A549 (cell line): ENCODE measurements at regions not wholly inside any gene's neighbourhood (a gene's known extent, or its start where the extent isn't known, plus 50 kb on each side); places are given as distances from the start of the nearest gene placed in this dataset.

Source experiments
- CHD4 ChIP-seq: fragments of 200-600 bp; sonication (generic); IDR thresholded peaks from 2 replicates; pipeline ENCODE4 v1.6.1; 2016; ENCODE audit warnings: antibody characterized with exemption, mild to moderate bottlenecking, borderline replicate concordance
- POLR2A ChIP-seq: IDR thresholded peaks from 2 replicates; pipeline ENCODE4 v1.6.1; 2012; ENCODE audit warnings: mild to moderate bottlenecking, low read length
- TF ChIP-seq, protein P1 (sequence below): fragments of >200 bp; sonication (Bioruptor Twin); formaldehyde crosslinking; IDR thresholded peaks from 3 replicates; pipeline ENCODE4 v1.6.1; 2016

GRCh38 chr1:17891205-17892110 lies 136.3 kb downstream of the ACTL8 start:
- TF ChIP-seq CHD4 (no peak), POLR2A (no peak)
- TF ChIP-seq, protein P1, sequence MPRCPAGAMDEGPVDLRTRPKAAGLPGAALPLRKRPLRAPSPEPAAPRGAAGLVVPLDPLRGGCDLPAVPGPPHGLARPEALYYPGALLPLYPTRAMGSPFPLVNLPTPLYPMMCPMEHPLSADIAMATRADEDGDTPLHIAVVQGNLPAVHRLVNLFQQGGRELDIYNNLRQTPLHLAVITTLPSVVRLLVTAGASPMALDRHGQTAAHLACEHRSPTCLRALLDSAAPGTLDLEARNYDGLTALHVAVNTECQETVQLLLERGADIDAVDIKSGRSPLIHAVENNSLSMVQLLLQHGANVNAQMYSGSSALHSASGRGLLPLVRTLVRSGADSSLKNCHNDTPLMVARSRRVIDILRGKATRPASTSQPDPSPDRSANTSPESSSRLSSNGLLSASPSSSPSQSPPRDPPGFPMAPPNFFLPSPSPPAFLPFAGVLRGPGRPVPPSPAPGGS = no peak
